ENCODE measurements at regions not wholly inside any gene's neighbourhood (a gene's known extent, or its start where the extent isn't known, plus 50 kb on each side); places are given as distances from the start of the nearest gene placed in this dataset.

DNA sequence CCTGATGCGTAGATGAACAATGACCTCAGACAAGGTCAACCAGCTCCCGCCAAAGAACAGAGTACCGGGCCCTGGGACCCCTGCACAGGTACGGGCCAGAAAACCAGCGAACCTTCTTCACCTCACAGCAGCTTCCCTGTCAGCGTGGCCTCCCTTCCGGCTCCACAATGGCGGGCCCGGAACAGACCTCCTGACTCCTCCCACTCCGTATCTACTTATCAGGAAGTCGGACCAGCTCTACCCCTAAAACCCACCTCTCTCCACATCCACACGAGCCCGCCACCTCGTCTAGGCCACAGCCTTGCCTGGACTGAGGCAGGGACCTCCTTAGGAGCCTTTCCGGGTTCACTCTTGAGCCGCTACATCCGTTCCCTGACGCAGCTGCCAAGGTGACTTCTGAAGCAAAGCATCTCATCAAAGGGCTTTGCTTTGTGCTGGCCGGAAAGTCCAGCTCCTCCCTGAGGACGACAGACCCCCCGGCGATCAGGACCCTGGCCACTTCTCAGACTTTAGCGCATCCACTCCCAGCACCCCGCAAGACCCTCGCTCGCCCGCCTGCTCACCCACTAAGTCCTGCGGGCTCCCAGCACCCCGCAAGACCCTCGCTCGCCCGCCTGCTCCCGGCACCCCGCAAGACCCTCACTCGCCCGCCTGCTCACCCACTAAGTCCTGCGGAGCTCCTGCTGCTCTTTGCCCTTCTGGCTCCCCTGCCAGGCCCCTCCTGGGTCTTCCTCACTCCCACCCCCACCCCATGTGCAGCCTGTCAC lies 308.3 kb upstream of the FOXQ1 start:
- 92 to 93% methylated on average over 23 to 34 of the region's 37 CpGs for WGBS, 2 donors
- H3K9me3 ChIP-seq: no peaks in the 10 kb centered on the region
- H3K27me3 ChIP-seq: no peaks in the 10 kb centered on the region
- intact Hi-C loops (cut with DNase I): no loop called here
- no peak overlapping the region for H3K27ac ChIP-seq
- no peaks in the 10 kb centered on the region for H3K36me3 ChIP-seq
- H3K4me1 ChIP-seq: no peaks in the 10 kb centered on the region
- no peak overlapping the region for H3K4me3 ChIP-seq
- no peak for TF ChIP-seq CTCF (IDR thresholded peaks at IDR 0.05)
- no peak for TF ChIP-seq POLR2A (IDR thresholded peaks at IDR 0.05)
- no peak for DNase-seq

- no peaks in the 10 kb centered on the region for H3K9me3 ChIP-seq
- no peak for DNase-seq
- no peak overlapping the region for H3K4me3 ChIP-seq
- H3K27me3 ChIP-seq: no peaks in the 10 kb centered on the region
- H3K4me1 ChIP-seq: no peaks in the 10 kb centered on the region
- no peaks in the 10 kb centered on the region for H3K36me3 ChIP-seq
- H3K27ac ChIP-seq: no peak overlapping the region
- intact Hi-C loops (cut with DNase I): no loop called here
- 85 to 86% methylated on average over 11 to 12 of the region's 12 CpGs for WGBS, 2 donors
- no peak for TF ChIP-seq POLR2A (IDR thresholded peaks at IDR 0.05)
- no peak for TF ChIP-seq CTCF (IDR thresholded peaks at IDR 0.05)
Observed at GRCh38 chr6:1002989-1003388, 308.9 kb upstream of the FOXQ1 start.

DNA sequence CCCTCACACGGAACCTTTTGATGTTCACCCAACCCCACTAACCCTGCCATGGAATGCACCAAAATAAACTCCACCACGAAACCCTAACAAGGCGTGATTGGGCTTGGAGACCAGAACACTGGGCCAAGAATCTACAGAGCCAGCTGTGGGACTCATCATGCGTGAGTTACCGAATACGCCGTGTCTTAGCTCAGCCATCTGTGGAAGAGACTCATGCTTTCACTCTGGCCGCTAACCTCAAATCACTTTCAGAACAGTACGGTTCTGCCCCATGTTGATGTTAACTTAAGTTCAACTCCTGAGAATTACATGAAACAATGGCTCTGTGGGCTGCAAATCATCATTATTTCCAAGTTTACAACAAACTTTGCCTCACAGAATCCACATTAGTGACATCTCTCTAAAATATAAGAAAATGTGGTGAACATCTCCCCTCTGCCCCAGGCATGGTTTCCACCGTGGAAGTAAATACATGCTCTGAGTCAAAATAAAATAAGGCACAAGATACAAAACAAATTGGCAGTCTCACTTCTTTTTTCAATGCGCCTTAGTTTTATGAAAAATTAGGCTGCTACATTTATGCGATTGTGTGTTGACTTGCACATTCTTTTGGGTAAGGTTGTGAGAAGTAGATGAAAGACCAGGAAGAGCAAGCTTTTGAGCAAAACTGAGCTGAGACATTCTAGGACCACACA lies 308.9 kb upstream of the EXOC2 start:
- Histone ChIP-seq H3K9me3 (no peaks in the 10 kb centered on the region), H3K4me3 (no peak overlapping the region), H3K36me3 (no peaks in the 10 kb centered on the region), H3K4me1 (no peaks in the 10 kb centered on the region), H3K27ac (peak overlapping the region in 1 of 4 donors; percentile 4), H3K27me3 (no peaks in the 10 kb centered on the region)
- intact Hi-C loops (cut with DNase I): no loop called here
- DNase-seq: no peak
- WGBS, 2 donors: 40 to 53% methylated on average over 12 of the region's 12 CpGs
- TF ChIP-seq POLR2A (IDR thresholded peaks at IDR 0.05): no peak
- TF ChIP-seq CTCF (IDR thresholded peaks at IDR 0.05): no peak

DNA sequence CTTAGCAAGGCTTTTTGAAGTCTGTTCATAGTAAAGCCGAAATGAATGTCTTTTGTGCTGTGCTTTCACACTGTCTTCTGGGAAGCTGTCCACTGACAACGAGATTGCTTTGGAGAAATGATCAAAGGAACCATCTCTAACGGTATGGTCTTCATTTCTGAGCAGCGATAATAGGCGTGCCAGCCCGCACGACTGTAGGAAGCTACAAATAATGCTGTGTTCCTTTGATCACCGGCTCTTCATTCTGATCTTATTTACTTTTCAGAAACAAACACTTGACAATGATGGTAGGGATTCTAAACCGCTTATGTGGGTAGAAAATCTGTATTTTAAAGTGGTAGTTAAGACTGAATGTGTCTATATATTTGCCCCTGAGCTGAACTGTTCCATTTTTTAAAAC lies 306.6 kb upstream of the EXOC2 start:
- intact Hi-C loops (cut with DNase I): no loop called here
- H3K4me1 ChIP-seq: no peaks in the 10 kb centered on the region
- H3K27me3 ChIP-seq: peaks cover 0 to 13% (median 0%) of the 10 kb centered on the region in 4 donors
- H3K9me3 ChIP-seq: no peaks in the 10 kb centered on the region
- no peak overlapping the region for H3K4me3 ChIP-seq
- no peak for DNase-seq
- no peak overlapping the region for H3K27ac ChIP-seq
- WGBS, 2 donors: 74 to 77% methylated on average over 9 of the region's 9 CpGs
- H3K36me3 ChIP-seq: no peaks in the 10 kb centered on the region
- TF ChIP-seq CTCF (IDR thresholded peaks at IDR 0.05) (no peak), POLR2A (IDR thresholded peaks at IDR 0.05) (no peak)

DNA sequence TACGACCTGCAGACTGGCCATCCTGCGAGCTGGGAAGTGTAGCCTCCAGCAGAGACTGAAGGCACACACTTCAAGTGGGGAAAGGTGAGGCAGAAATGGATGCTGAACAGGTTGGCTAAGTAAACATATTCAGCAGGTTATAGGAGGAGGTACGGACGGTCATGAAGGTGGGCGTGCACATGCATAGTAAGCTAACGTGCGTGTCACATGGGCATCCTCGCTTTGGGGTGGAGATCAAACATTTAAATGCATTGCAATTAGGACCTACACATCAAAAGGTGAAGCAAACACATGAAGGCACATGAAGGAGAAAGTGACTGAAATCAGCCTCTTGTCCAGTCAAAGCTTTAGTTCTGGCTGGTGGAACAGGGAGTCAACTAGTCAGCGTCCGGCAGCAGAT lies 305.6 kb upstream of the EXOC2 start:
- TF ChIP-seq CTCF (IDR thresholded peaks at IDR 0.05): no peak
- no peak for TF ChIP-seq POLR2A (IDR thresholded peaks at IDR 0.05)
- Histone ChIP-seq H3K36me3 (no peaks in the 10 kb centered on the region), H3K27me3 (peaks cover 0 to 13% (median 0%) of the 10 kb centered on the region in 4 donors), H3K4me1 (no peaks in the 10 kb centered on the region), H3K4me3 (no peak overlapping the region), H3K27ac (no peak overlapping the region), H3K9me3 (no peaks in the 10 kb centered on the region)
- intact Hi-C loops (cut with DNase I): no loop called here
- WGBS, 2 donors: 91 to 93% methylated on average over 10 of the region's 10 CpGs
- DNase-seq: no peak

Measured in esophagus squamous epithelium (tissue), 5 donors.